GM12878 (cell line): ENCODE measurements at regions not wholly inside any gene's neighbourhood (a gene's known extent, or its start where the extent isn't known, plus 50 kb on each side); places are given as distances from the start of the nearest gene placed in this dataset.
A peak's percentile ranks its signal among the peaks of the same experiment; 100 is the strongest.

Experiments
- ATAC-seq: fragments of 200-7000 bp; cut with Tn5 transposase; 3 replicates; pipeline ENCODE4 v1.9.1; 2020; ENCODE audit warnings: mild to moderate bottlenecking, moderate library complexity
- BruUV-seq: library from RNA; stranded (reverse); fragments of 400-500 nt; replicated peaks from 2 replicates; lab custom pipeline; 2021; lab: Mats Ljungman, UMichigan
- CTCF ChIA-PET: fragments of 300-600 bp; sonication (Branson Sonifier 250); formaldehyde crosslinking; extraction: SDS; loops from one replicate; lab custom pipeline; 2021; ENCODE audit warnings: inconsistent platforms; lab: Yijun Ruan, JAX
- POLR2A ChIA-PET: fragments of 350-600 bp; formaldehyde crosslinking; extraction: SDS; loops from one replicate; lab custom pipeline; 2021; ENCODE audit warnings: inconsistent platforms; lab: Charles Lee
- RAD21 ChIA-PET: fragments of 300-600 bp; sonication (Branson Sonifier 250); formaldehyde crosslinking; loops from one replicate; lab custom pipeline; 2023; ENCODE audit warnings: antibody characterized with exemption; ENCODE audit not compliant: unreplicated experiment; lab: Charles Lee
- SMC1A ChIA-PET: fragments of 300-600 bp; sonication (Branson Sonifier 250); formaldehyde crosslinking; loops from one replicate; lab custom pipeline; 2023; ENCODE audit not compliant: unreplicated experiment, uncharacterized antibody; lab: Charles Lee
- DNase-seq: peaks from one replicate; pipeline ENCODE4 v3.0.0-alpha.2; 2011; ENCODE audit warnings: low read depth, low spot score
- FAIRE-seq: peaks from 3 replicates; lab custom pipeline; 2011; peaks lifted over from hg19 to GRCh38; lab: Jason Lieb, UNC
- H2AFZ ChIP-seq: 2 replicates; pipeline ENCODE4 v1.6.0; 2011; ENCODE audit warnings: low read depth, low read length, control low read depth; ENCODE audit not compliant: control insufficient read depth
- H3K27ac ChIP-seq: 2 replicates; pipeline ENCODE4 v1.5.1; 2011; ENCODE audit warnings: control low read depth; ENCODE audit not compliant: control insufficient read depth, insufficient read depth
- H3K27me3 ChIP-seq, 2 experiments: replicated peaks in 1 of 2; 2 replicates each; pipeline versions ENCODE4 v1.6.0 to v1.6.1; 2011; ENCODE audit warnings: low read length in 1 of 2; ENCODE audit not compliant: control insufficient read depth in 2 of 2, insufficient read depth in 2 of 2
- H3K36me3 ChIP-seq, 2 experiments: 2 replicates each; pipeline ENCODE4 v1.5.1; 2011; ENCODE audit warnings: low read length in 1 of 2; ENCODE audit not compliant: control insufficient read depth in 2 of 2, insufficient read depth in 2 of 2
- H3K4me1 ChIP-seq: 2 replicates; pipeline ENCODE4 v1.6.1; 2011; ENCODE audit warnings: mild to moderate bottlenecking, low read length, moderate library complexity, mixed read lengths; ENCODE audit not compliant: control insufficient read depth, insufficient read depth
- H3K4me2 ChIP-seq: 2 replicates; pipeline ENCODE4 v1.6.0; 2011; ENCODE audit warnings: control low read depth; ENCODE audit not compliant: control insufficient read depth, insufficient read depth
- H3K4me3 ChIP-seq: fragments of 200-600 bp; sonication (generic); 2 replicates; pipeline ENCODE4 v1.5.1; 2016
- H3K79me2 ChIP-seq: 2 replicates; pipeline ENCODE4 v1.6.0; 2011; ENCODE audit warnings: low read length; ENCODE audit not compliant: control insufficient read depth, insufficient read depth
- H3K9ac ChIP-seq: 2 replicates; pipeline ENCODE4 v1.8.0; 2011; ENCODE audit warnings: low read length, control low read depth, mixed read lengths; ENCODE audit not compliant: control insufficient read depth, insufficient read depth
- H3K9me3 ChIP-seq: replicated peaks from 3 replicates; pipeline ENCODE4 v1.5.1; 2011; ENCODE audit warnings: mild to moderate bottlenecking, low read length; ENCODE audit not compliant: control insufficient read depth, insufficient read depth
- H4K20me1 ChIP-seq: 2 replicates; pipeline ENCODE4 v1.6.0; 2011; ENCODE audit not compliant: control insufficient read depth, insufficient read depth
- ATF3 ChIP-seq: IDR thresholded peaks from 2 replicates; pipeline ENCODE4 v1.6.1; 2011; ENCODE audit warnings: low read depth, mild to moderate bottlenecking, low read length, moderate library complexity, borderline replicate concordance; ENCODE audit errors: extremely low read depth
- BCLAF1 ChIP-seq: fragments of 450-650 bp; IDR thresholded peaks from 2 replicates; pipeline ENCODE4 v1.6.1; 2017; ENCODE audit warnings: antibody characterized with exemption, mild to moderate bottlenecking, moderate library complexity
- BHLHE40 ChIP-seq, 2 experiments: fragments of 450-650 bp in 1 of 2; IDR thresholded peaks; 2 replicates each; pipeline ENCODE4 v1.6.1; 2011 to 2017; ENCODE audit warnings: low read depth in 2 of 2, borderline replicate concordance in 1 of 2, improper control_type of control experiment in 1 of 2, low read length in 1 of 2, mild to moderate bottlenecking in 1 of 2
- CBX3 ChIP-seq: fragments of 200-600 bp; sonication (generic); IDR thresholded peaks from 2 replicates; pipeline ENCODE4 v1.6.1; 2016; ENCODE audit warnings: low read depth, borderline replicate concordance
- HDGF ChIP-seq: fragments of 450-650 bp; IDR thresholded peaks from 2 replicates; pipeline ENCODE4 v1.6.1; 2016; ENCODE audit warnings: antibody characterized with exemption
- NBN ChIP-seq: fragments of 450-650 bp; IDR thresholded peaks from 2 replicates; pipeline ENCODE4 v1.6.1; 2016
- NFXL1 ChIP-seq: fragments of 450-650 bp; IDR thresholded peaks from 2 replicates; pipeline ENCODE4 v1.6.1; 2017; ENCODE audit warnings: antibody characterized with exemption, mild to moderate bottlenecking, borderline replicate concordance
- NR2C2 ChIP-seq: IDR thresholded peaks from 2 replicates; pipeline ENCODE4 v1.6.1; 2011; ENCODE audit warnings: borderline replicate concordance, low read depth; ENCODE audit not compliant: control insufficient read depth, insufficient read length
- SIX5 ChIP-seq: IDR thresholded peaks from 2 replicates; pipeline ENCODE4 v1.6.1; 2011; ENCODE audit warnings: mild to moderate bottlenecking, low read depth, low read length, moderate library complexity; ENCODE audit not compliant: severe bottlenecking
- SKIL ChIP-seq: fragments of 450-650 bp; IDR thresholded peaks from 2 replicates; pipeline ENCODE4 v1.6.1; 2017; ENCODE audit warnings: mild to moderate bottlenecking, low read depth, inconsistent platforms; ENCODE audit not compliant: poor library complexity, severe bottlenecking
- SREBF2 ChIP-seq: IDR thresholded peaks from 2 replicates; pipeline ENCODE4 v1.6.1; 2012; ENCODE audit warnings: mild to moderate bottlenecking, low read length
- USF2 ChIP-seq: IDR thresholded peaks from 2 replicates; pipeline ENCODE4 v1.6.1; 2011; ENCODE audit warnings: low read depth, low read length, improper control_type of control experiment, borderline replicate concordance
- ZBTB40 ChIP-seq: fragments of 450-650 bp; IDR thresholded peaks from 2 replicates; pipeline ENCODE4 v1.6.1; 2016; ENCODE audit warnings: mild to moderate bottlenecking, moderate library complexity, borderline replicate concordance
- ZNF217 ChIP-seq: fragments of 450-650 bp; IDR thresholded peaks from 2 replicates; pipeline ENCODE4 v1.6.1; 2017; ENCODE audit warnings: antibody characterized with exemption, mild to moderate bottlenecking
- WGBS: methylation state at CpG from one replicate; pipeline ENCODE4 v1.1.6; 2016; ENCODE audit warnings: low lambda C conversion rate; ENCODE audit not compliant: insufficient replicate concordance, insufficient coverage; ENCODE audit errors: missing lambda C conversion rate; 5-methylcytosine and 5-hydroxymethylcytosine counted together
- in situ Hi-C: fragments of 300-500 bp; cut with MboI; formaldehyde crosslinking; loops from 9 replicates; pipeline ENCODE4 v1.14.3; 2018; ENCODE audit warnings: mixed read lengths
- intact Hi-C: fragments of 100-400 bp; cut with micrococcal nuclease; formaldehyde crosslinking; loops from one replicate; pipeline ENCODE4 v1.14.2; 2022; ENCODE audit not compliant: unreplicated experiment

GRCh38 chr2:128472789-128473174, 154.1 kb upstream of the HS6ST1 start:
- H3K9me3 ChIP-seq: peaks cover 13% of the 10 kb centered on the region; the same call in 2 of the 3 replicates
- no peaks in the 10 kb centered on the region for H3K79me2 ChIP-seq
- peak; percentile 52 for ATAC-seq
- FAIRE-seq: no peak
- no peak overlapping the region; the same call in 1 of the 2 replicates for H3K4me2 ChIP-seq
- H3K27me3 ChIP-seq: no peaks in the 10 kb centered on the region
- SMC1A ChIA-PET: no interaction called here
- CTCF ChIA-PET: no interaction called here
- H2AFZ ChIP-seq: no peak overlapping the region; the same call in 1 of the 2 replicates
- no peak overlapping the region for H3K9ac ChIP-seq
- no peak overlapping the region for H3K27ac ChIP-seq
- H3K36me3 ChIP-seq: no peaks in the 10 kb centered on the region
- BruUV-seq: no TSS peak
- H4K20me1 ChIP-seq: no peaks in the 10 kb centered on the region
- RAD21 ChIA-PET: no interaction called here
- in situ Hi-C loops (no loop called here), intact Hi-C loops (no loop called here)
- 0% methylated on average over 4 of the region's 5 CpGs for WGBS
- no peak overlapping the region for H3K4me3 ChIP-seq
- H3K4me1 ChIP-seq: peaks cover 7% of the 10 kb centered on the region
- POLR2A ChIA-PET: no interaction called here
- DNase-seq: no peak
- no peak for TF ChIP-seq ATF3
- no peak for TF ChIP-seq HDGF
- no peak for TF ChIP-seq SKIL
- TF ChIP-seq SREBF2: no peak
- TF ChIP-seq BCLAF1: no peak
- TF ChIP-seq ZBTB40: no peak
- TF ChIP-seq NFXL1: no peak
- TF ChIP-seq BHLHE40 (IDR thresholded peaks at IDR 0.05; ENCODE audit: borderline replicate concordance in 1 of 2, low read depth in 2 of 2, low read length in 1 of 2): no peak
- TF ChIP-seq NR2C2: no peak
- TF ChIP-seq NBN: no peak
- TF ChIP-seq CBX3: no peak
- no peak for TF ChIP-seq ZNF217
- no peak for TF ChIP-seq SIX5
- TF ChIP-seq USF2: no peak
